Hepatocyte (in vitro differentiated cells): ENCODE measurements at regions not wholly inside any gene's neighbourhood (a gene's known extent, or its start where the extent isn't known, plus 50 kb on each side); places are given as distances from the start of the nearest gene placed in this dataset.

ENCODE experiments used
- EZH2 ChIP-seq: fragments of 200-600 bp; sonication (generic); IDR thresholded peaks from 2 replicates; pipeline ENCODE4 v1.6.1; 2016; ENCODE audit warnings: antibody characterized with exemption, mild to moderate bottlenecking, borderline replicate concordance
- EZH2phosphoT487 ChIP-seq: fragments of 200-600 bp; sonication (generic); IDR thresholded peaks from one replicate; pipeline ENCODE4 v1.6.1; 2018; ENCODE audit warnings: antibody characterized with exemption, mild to moderate bottlenecking, low read depth, moderate library complexity; ENCODE audit not compliant: unreplicated experiment, severe bottlenecking
- TF ChIP-seq, protein P1 (sequence below): fragments of 200-600 bp; sonication (generic); IDR thresholded peaks from 2 replicates; pipeline ENCODE4 v1.5.1; 2016; ENCODE audit warnings: antibody characterized with exemption, mild to moderate bottlenecking; ENCODE audit not compliant: poor library complexity

DNA sequence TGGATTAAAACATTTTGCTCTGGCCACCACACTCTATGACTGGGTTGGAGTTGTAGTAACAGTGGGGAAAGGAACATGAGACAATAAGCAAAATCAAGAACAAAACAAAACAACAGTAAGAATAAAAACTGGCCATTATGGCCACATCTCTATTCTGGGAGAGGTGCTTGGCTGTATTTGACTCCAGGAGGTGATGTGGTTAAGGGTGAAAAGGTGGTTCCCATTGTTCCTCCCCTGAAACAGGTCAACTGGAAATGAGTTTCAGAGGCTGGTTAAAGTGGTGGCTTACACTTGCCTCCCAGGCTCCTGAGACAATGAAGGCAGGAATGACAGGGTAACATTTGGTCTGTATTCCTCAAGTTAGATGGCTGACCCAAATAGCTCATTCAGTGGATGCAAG, 67.3 kb upstream of the FANCL start:
- TF ChIP-seq, protein P1, sequence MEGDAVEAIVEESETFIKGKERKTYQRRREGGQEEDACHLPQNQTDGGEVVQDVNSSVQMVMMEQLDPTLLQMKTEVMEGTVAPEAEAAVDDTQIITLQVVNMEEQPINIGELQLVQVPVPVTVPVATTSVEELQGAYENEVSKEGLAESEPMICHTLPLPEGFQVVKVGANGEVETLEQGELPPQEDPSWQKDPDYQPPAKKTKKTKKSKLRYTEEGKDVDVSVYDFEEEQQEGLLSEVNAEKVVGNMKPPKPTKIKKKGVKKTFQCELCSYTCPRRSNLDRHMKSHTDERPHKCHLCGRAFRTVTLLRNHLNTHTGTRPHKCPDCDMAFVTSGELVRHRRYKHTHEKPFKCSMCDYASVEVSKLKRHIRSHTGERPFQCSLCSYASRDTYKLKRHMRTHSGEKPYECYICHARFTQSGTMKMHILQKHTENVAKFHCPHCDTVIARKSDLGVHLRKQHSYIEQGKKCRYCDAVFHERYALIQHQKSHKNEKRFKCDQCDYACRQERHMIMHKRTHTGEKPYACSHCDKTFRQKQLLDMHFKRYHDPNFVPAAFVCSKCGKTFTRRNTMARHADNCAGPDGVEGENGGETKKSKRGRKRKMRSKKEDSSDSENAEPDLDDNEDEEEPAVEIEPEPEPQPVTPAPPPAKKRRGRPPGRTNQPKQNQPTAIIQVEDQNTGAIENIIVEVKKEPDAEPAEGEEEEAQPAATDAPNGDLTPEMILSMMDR: no peak
- TF ChIP-seq EZH2: no peak
- TF ChIP-seq EZH2phosphoT487: no peak
